Endothelial cell of umbilical vein (primary cell): ENCODE measurements at regions not wholly inside any gene's neighbourhood (a gene's known extent, or its start where the extent isn't known, plus 50 kb on each side); places are given as distances from the start of the nearest gene placed in this dataset.

Source experiments
- BruUV-seq: library from RNA; stranded (reverse); fragments of 400-500 nt; replicated peaks from 2 replicates; lab custom pipeline; 2021; lab: Mats Ljungman, UMichigan
- CTCF ChIA-PET: fragments of 300-600, 350-600 bp; sonication (Branson Sonifier 250); formaldehyde crosslinking; loops from one replicate; lab custom pipeline; 2021; ENCODE audit warnings: antibody characterized with exemption, inconsistent platforms; lab: Charles Lee
- POLR2A ChIA-PET: fragments of 300-600, 350-600 bp; sonication (Branson Sonifier 250); formaldehyde crosslinking; loops from one replicate; lab custom pipeline; 2021; ENCODE audit warnings: antibody characterized with exemption, inconsistent platforms; lab: Charles Lee
- DNase-seq: peaks from one replicate; pipeline ENCODE4 v3.0.0-alpha.2; 2011; ENCODE audit warnings: low read depth, low spot score
- FAIRE-seq: peaks from 2 replicates; lab custom pipeline; 2011; peaks lifted over from hg19 to GRCh38; lab: Jason Lieb, UNC
- H2AFZ ChIP-seq: 2 replicates; pipeline ENCODE4 v1.6.0; 2012; ENCODE audit warnings: low read depth, low read length, control low read depth, inconsistent platforms
- H3K27ac ChIP-seq: 2 replicates; pipeline ENCODE4 v1.5.1; 2011; ENCODE audit warnings: low read depth, mild to moderate bottlenecking, control low read depth, low read length, moderate library complexity; ENCODE audit not compliant: insufficient read depth
- H3K27me3 ChIP-seq, 2 experiments: 2 replicates each; pipeline versions ENCODE4 v1.6.0 to v1.6.1; 2011; ENCODE audit warnings: low read length in 2 of 2, mixed read lengths in 1 of 2; ENCODE audit not compliant: control insufficient read depth in 2 of 2, insufficient read depth in 2 of 2
- H3K36me3 ChIP-seq, 2 experiments: 2 replicates in 1 of 2; 3 replicates in 1 of 2; pipeline ENCODE4 v1.5.1; 2011; ENCODE audit warnings: low read length in 2 of 2, mild to moderate bottlenecking in 1 of 2, moderate library complexity in 1 of 2; ENCODE audit not compliant: control insufficient read depth in 2 of 2, insufficient read depth in 2 of 2; ENCODE audit errors: extremely low read depth in 1 of 2
- H3K4me1 ChIP-seq: 3 replicates; pipeline ENCODE4 v1.5.1; 2011; ENCODE audit warnings: mild to moderate bottlenecking, low read length; ENCODE audit not compliant: control insufficient read depth, insufficient read depth; ENCODE audit errors: extremely low read depth
- H3K4me2 ChIP-seq: 2 replicates; pipeline ENCODE4 v1.6.1; 2011; ENCODE audit warnings: low read length, control low read depth, mixed read lengths; ENCODE audit not compliant: insufficient read depth
- H3K4me3 ChIP-seq, 3 experiments: fragments of 200-600 bp in 1 of 3; sonication (generic), shearing (Covaris generic) in 1 of 3; replicated peaks in 1 of 3; 2 replicates each; pipeline ENCODE4 v1.5.1; 2011 to 2016; ENCODE audit warnings: control low read depth in 3 of 3, low read length in 3 of 3, mild to moderate bottlenecking in 2 of 3, inconsistent platforms in 1 of 3, low read depth in 1 of 3, moderate library complexity in 1 of 3; ENCODE audit not compliant: insufficient read depth in 1 of 3
- H3K79me2 ChIP-seq: 2 replicates; pipeline ENCODE4 v1.6.0; 2012; ENCODE audit warnings: low read length, inconsistent platforms; ENCODE audit not compliant: control insufficient read depth, insufficient read depth
- H3K9ac ChIP-seq: replicated peaks from 2 replicates; pipeline ENCODE3; 2011; ENCODE audit warnings: low read length, control low read depth; ENCODE audit not compliant: insufficient read depth; ENCODE audit errors: extremely low read depth
- H3K9me1 ChIP-seq: replicated peaks from 3 replicates; pipeline ENCODE4 v1.6.0; 2011; ENCODE audit warnings: mild to moderate bottlenecking, low read length; ENCODE audit not compliant: control insufficient read depth, insufficient read depth; ENCODE audit errors: extremely low read depth
- H3K9me3 ChIP-seq: replicated peaks from 2 replicates; pipeline ENCODE4 v1.5.1; 2012; ENCODE audit warnings: low read length, inconsistent platforms; ENCODE audit not compliant: control insufficient read depth, insufficient read depth
- H4K20me1 ChIP-seq: replicated peaks from 2 replicates; pipeline ENCODE3; 2011; ENCODE audit warnings: mild to moderate bottlenecking, low read length; ENCODE audit not compliant: control insufficient read depth, insufficient read depth; ENCODE audit errors: extremely low read depth
- EZH2 ChIP-seq: IDR thresholded peaks from 2 replicates; pipeline ENCODE4 v1.6.1; 2012; ENCODE audit warnings: borderline replicate concordance, low read depth, mild to moderate bottlenecking, moderate library complexity, low read length, inconsistent platforms; ENCODE audit not compliant: severe bottlenecking
- FOS ChIP-seq: IDR thresholded peaks from 2 replicates; pipeline ENCODE4 v1.6.1; 2011; ENCODE audit warnings: mild to moderate bottlenecking, low read length, moderate library complexity, borderline replicate concordance; ENCODE audit not compliant: insufficient read depth
- GATA2 ChIP-seq: IDR thresholded peaks from 2 replicates; pipeline ENCODE4 v1.7.0; 2011; ENCODE audit warnings: low read depth, mild to moderate bottlenecking, moderate library complexity, mixed read lengths, low read length; ENCODE audit not compliant: insufficient read length, insufficient read depth
- JUN ChIP-seq: IDR thresholded peaks from 2 replicates; pipeline ENCODE4 v1.6.1; 2011; ENCODE audit warnings: borderline replicate concordance, low read depth; ENCODE audit not compliant: insufficient read length, insufficient read depth
- MYC ChIP-seq: IDR thresholded peaks from one replicate; pipeline ENCODE4 v1.6.1; 2011; ENCODE audit warnings: mild to moderate bottlenecking, low read depth, low read length
- POLR2A ChIP-seq: IDR thresholded peaks from 2 replicates; pipeline ENCODE4 v1.6.1; 2012; ENCODE audit warnings: low read depth, mild to moderate bottlenecking, control low read depth, low read length
- POLR2AphosphoS5 ChIP-seq: IDR thresholded peaks from 2 replicates; pipeline ENCODE4 v1.6.1; 2012; ENCODE audit warnings: low read depth, mild to moderate bottlenecking, control low read depth, low read length, moderate library complexity; ENCODE audit not compliant: insufficient read depth
- dilution Hi-C: fragments of 300-500 bp; cut with MboI; formaldehyde crosslinking; loops from one replicate; pipeline ENCODE4 v1.15.0; 2019; ENCODE audit warnings: low sequenced_read_pairs; ENCODE audit not compliant: extremely low pct_ligation_motif_present
- intact Hi-C: fragments of 100-400 bp; cut with micrococcal nuclease; formaldehyde crosslinking; loops from one replicate; pipeline ENCODE4 v1.10.0; 2022
- TF ChIP-seq, protein P1 (sequence below), 2 donors: IDR thresholded peaks; 1 replicate in 1 of 2; 2 replicates in 1 of 2; pipeline ENCODE4 v1.5.1; 2011; ENCODE audit warnings: low read length in 2 of 2, mild to moderate bottlenecking in 2 of 2, moderate library complexity in 2 of 2, control low read depth in 1 of 2, inconsistent platforms in 1 of 2, low read depth in 1 of 2; ENCODE audit not compliant: insufficient read depth in 1 of 2; ENCODE audit errors: extremely low read depth in 1 of 2
- TF ChIP-seq, protein P2 (sequence below): IDR thresholded peaks from 2 replicates; pipeline ENCODE4 v1.6.1; 2011; ENCODE audit not compliant: insufficient read depth, insufficient read length

GRCh38 chr2:5077479-5078089 lies 614.6 kb upstream of the SOX11 start:
- FAIRE-seq (no peak), DNase-seq (no peak)
- Histone ChIP-seq H3K4me2 (no peak overlapping the region), H3K9ac (no peak overlapping the region), H3K36me3 (no peaks in the 10 kb centered on the region), H3K79me2 (no peaks in the 10 kb centered on the region), H4K20me1 (no peaks in the 10 kb centered on the region), H3K4me3 (no peak overlapping the region), H3K4me1 (no peaks in the 10 kb centered on the region), H3K9me3 (peaks cover 2% of the 10 kb centered on the region), H2AFZ (no peak overlapping the region), H3K9me1 (no peaks in the 10 kb centered on the region), H3K27me3 (no peaks in the 10 kb centered on the region), H3K27ac (no peak overlapping the region)
- CTCF ChIA-PET: interaction anchor here (1.0 kb wide), 1 partner anchor 288 kb away, joined by 4 read pairs; no protein-coding TSS in a partner anchor
- POLR2A ChIA-PET: no interaction called here
- intact Hi-C loops (no loop called here), dilution Hi-C loops (no loop called here)
- no TSS peak for BruUV-seq
- no peak for TF ChIP-seq FOS
- TF ChIP-seq, protein P1, sequence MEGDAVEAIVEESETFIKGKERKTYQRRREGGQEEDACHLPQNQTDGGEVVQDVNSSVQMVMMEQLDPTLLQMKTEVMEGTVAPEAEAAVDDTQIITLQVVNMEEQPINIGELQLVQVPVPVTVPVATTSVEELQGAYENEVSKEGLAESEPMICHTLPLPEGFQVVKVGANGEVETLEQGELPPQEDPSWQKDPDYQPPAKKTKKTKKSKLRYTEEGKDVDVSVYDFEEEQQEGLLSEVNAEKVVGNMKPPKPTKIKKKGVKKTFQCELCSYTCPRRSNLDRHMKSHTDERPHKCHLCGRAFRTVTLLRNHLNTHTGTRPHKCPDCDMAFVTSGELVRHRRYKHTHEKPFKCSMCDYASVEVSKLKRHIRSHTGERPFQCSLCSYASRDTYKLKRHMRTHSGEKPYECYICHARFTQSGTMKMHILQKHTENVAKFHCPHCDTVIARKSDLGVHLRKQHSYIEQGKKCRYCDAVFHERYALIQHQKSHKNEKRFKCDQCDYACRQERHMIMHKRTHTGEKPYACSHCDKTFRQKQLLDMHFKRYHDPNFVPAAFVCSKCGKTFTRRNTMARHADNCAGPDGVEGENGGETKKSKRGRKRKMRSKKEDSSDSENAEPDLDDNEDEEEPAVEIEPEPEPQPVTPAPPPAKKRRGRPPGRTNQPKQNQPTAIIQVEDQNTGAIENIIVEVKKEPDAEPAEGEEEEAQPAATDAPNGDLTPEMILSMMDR (IDR thresholded peaks at IDR 0.05; ENCODE audit: extremely low read depth in 1 of 2, insufficient read depth in 1 of 2, low read depth in 1 of 2, low read length in 2 of 2): no peak
- TF ChIP-seq, protein P2, sequence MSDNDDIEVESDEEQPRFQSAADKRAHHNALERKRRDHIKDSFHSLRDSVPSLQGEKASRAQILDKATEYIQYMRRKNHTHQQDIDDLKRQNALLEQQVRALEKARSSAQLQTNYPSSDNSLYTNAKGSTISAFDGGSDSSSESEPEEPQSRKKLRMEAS: no peak

DNA sequence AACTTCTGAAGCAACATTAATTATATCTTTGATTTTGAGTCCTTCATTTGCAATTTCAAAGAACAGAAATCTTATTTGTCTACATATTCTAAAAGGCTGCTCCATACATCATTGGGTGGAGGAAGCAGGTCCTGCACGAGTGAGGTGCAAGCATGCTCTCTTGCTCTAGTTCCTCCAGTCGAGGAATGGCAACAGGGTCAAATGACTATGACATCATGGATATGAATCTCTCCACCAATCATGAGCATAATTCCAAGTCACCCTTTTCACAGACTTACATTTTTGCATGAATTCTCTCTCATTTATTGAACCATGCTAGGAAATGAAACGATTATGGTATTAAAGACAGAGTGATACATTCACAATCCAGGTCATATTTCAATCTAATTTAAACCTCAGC lies 608.8 kb upstream of the SOX11 start:
- no peaks in the 10 kb centered on the region for H4K20me1 ChIP-seq
- no peak overlapping the region for H3K4me2 ChIP-seq
- ChIA-PET CTCF (no interaction called here), POLR2A (no interaction called here)
- peaks cover 2% of the 10 kb centered on the region for H3K9me3 ChIP-seq
- no peaks in the 10 kb centered on the region for H3K9me1 ChIP-seq
- FAIRE-seq (no peak), DNase-seq (no peak)
- no peaks in the 10 kb centered on the region for H3K36me3 ChIP-seq
- no peak overlapping the region for H3K4me3 ChIP-seq
- H3K79me2 ChIP-seq: no peaks in the 10 kb centered on the region
- dilution Hi-C loops (no loop called here), intact Hi-C loops (no loop called here)
- no peak overlapping the region for H2AFZ ChIP-seq
- H3K27ac ChIP-seq: no peak overlapping the region
- no peaks in the 10 kb centered on the region for H3K4me1 ChIP-seq
- H3K9ac ChIP-seq: no peak overlapping the region
- no peaks in the 10 kb centered on the region for H3K27me3 ChIP-seq
- BruUV-seq: no TSS peak
- TF ChIP-seq MYC (no peak), POLR2A (no peak), POLR2AphosphoS5 (no peak), GATA2 (no peak), JUN (no peak), EZH2 (no peak), FOS (no peak)
- TF ChIP-seq, protein P2: no peak
- TF ChIP-seq, protein P1 (IDR thresholded peaks at IDR 0.05; ENCODE audit: extremely low read depth in 1 of 2, insufficient read depth in 1 of 2, low read depth in 1 of 2, low read length in 2 of 2): no peak
